ENCODE measurements at regions not wholly inside any gene's neighbourhood (a gene's known extent, or its start where the extent isn't known, plus 50 kb on each side); places are given as distances from the start of the nearest gene placed in this dataset.

GRCh38 chr20:42020316-42020715 lies 402.1 kb upstream of the CHD6 start:
- no peaks in the 10 kb centered on the region for H3K4me1 ChIP-seq (ENCODE audit: insufficient read depth, low read length)
- BruUV-seq (replicated peaks): no TSS peak
- ATAC-seq: no peak
- DNase-seq (ENCODE audit: low spot score): no peak
- in situ Hi-C loops (cut with HindIII; ENCODE audit: extremely low pct_ligation_motif_present, low pct_unique_long_range_greater_than_20kb): no loop called here
- H3K9ac ChIP-seq (ENCODE audit: insufficient read depth, low read depth, low read length): no peak overlapping the region
- H3K4me2 ChIP-seq (ENCODE audit: low read depth, low read length): no peak overlapping the region
- FAIRE-seq: no peak
- no peak overlapping the region for H3K27ac ChIP-seq (ENCODE audit: extremely low read length, insufficient read depth, low read length)
- no peaks in the 10 kb centered on the region for H3K9me3 ChIP-seq (ENCODE audit: low read length)
- ChIA-PET CTCF (ENCODE audit: low intra/inter-chr PET ratio, low total read pairs) (no interaction called here), POLR2A (no interaction called here)
- no peaks in the 10 kb centered on the region for H3K36me3 ChIP-seq (replicated peaks in 1 of 2; ENCODE audit: control insufficient read depth in 1 of 2, insufficient read depth in 2 of 2, low read length in 2 of 2)
- H4K20me1 ChIP-seq (ENCODE audit: insufficient read depth, low read length): no peaks in the 10 kb centered on the region
- 10% methylated on average over 4 of the region's 4 CpGs for WGBS (ENCODE audit: low lambda C conversion rate)
- no peak overlapping the region for H3K4me3 ChIP-seq (replicated peaks in 1 of 3; ENCODE audit: insufficient read depth in 1 of 3, low read depth in 2 of 3, low read length in 3 of 3)
- H3K79me2 ChIP-seq (ENCODE audit: insufficient read depth, low read length): no peaks in the 10 kb centered on the region
- intact Hi-C loops (cut with micrococcal nuclease; ENCODE audit: unreplicated experiment): no loop called here
- H3K27me3 ChIP-seq (ENCODE audit: control insufficient read depth in 1 of 2, insufficient read depth in 2 of 2, low read length in 2 of 2): no peaks in the 10 kb centered on the region
- H2AFZ ChIP-seq (ENCODE audit: low read length): no peak overlapping the region
- TF ChIP-seq ZNF17 (CRISPR knock-in tag; IDR thresholded peaks at IDR 0.05): no peak
- TF ChIP-seq BCL3 (CRISPR knock-in tag; IDR thresholded peaks at IDR 0.05): no peak
- no peak for TF ChIP-seq AHR (CRISPR knock-in tag; IDR thresholded peaks at IDR 0.05)
- TF ChIP-seq ZBTB40 (IDR thresholded peaks at IDR 0.05): no peak
- no peak for TF ChIP-seq ZBTB40 (CRISPR knock-in tag; IDR thresholded peaks at IDR 0.05)
- TF ChIP-seq FIP1L1 (IDR thresholded peaks at IDR 0.05; ENCODE audit: borderline replicate concordance, insufficient read depth, low read depth, low read length): no peak
- no peak for TF ChIP-seq ZNF18 (CRISPR knock-in tag; IDR thresholded peaks at IDR 0.05; ENCODE audit: insufficient replicate concordance)
- no peak for TF ChIP-seq DMAP1 (CRISPR knock-in tag; IDR thresholded peaks at IDR 0.05)
- TF ChIP-seq ZNF383 (CRISPR knock-in tag; IDR thresholded peaks at IDR 0.05; ENCODE audit: borderline replicate concordance): no peak
- TF ChIP-seq MBD4 (IDR thresholded peaks at IDR 0.05; ENCODE audit: borderline replicate concordance, low read length): no peak
- TF ChIP-seq GRHL1 (CRISPR knock-in tag; conservative IDR thresholded peaks at IDR 0.05): no peak
